HCT116 (cell line): ENCODE measurements at regions not wholly inside any gene's neighbourhood (a gene's known extent, or its start where the extent isn't known, plus 50 kb on each side); places are given as distances from the start of the nearest gene placed in this dataset.

Experiments
- ATAC-seq: fragments of 200-7000 bp; cut with Tn5 transposase; 2 replicates; pipeline ENCODE4 v1.9.1; 2020; ENCODE audit warnings: mild to moderate bottlenecking, moderate library complexity
- BruUV-seq: library from RNA; stranded (reverse); fragments of 400-500 nt; replicated peaks from 2 replicates; lab custom pipeline; 2021; lab: Mats Ljungman, UMichigan
- CTCF ChIA-PET: fragments of 300-600 bp; sonication (Branson Sonifier 250); formaldehyde crosslinking; loops from one replicate; lab custom pipeline; 2021; ENCODE audit warnings: antibody characterized with exemption; lab: Charles Lee
- POLR2A ChIA-PET: fragments of 300-600, 350-600 bp; sonication (Branson Sonifier 250); formaldehyde crosslinking; loops from one replicate; lab custom pipeline; 2021; ENCODE audit warnings: antibody characterized with exemption; lab: Charles Lee
- RAD21 ChIA-PET, 2 experiments: fragments of 300-600 bp; sonication (Branson Sonifier 250); formaldehyde crosslinking; loops; one replicate each; lab custom pipeline; 2023; ENCODE audit warnings: low total read pairs in 2 of 2; ENCODE audit not compliant: uncharacterized antibody in 2 of 2, unreplicated experiment in 2 of 2, low non-redundant PET in 1 of 2; lab: Charles Lee
- DNase-seq: peaks from one replicate; pipeline ENCODE4 v3.0.0-alpha.2; 2010; ENCODE audit warnings: low read depth, low spot score
- H2AFZ ChIP-seq: fragments of 200-600 bp; shearing (Covaris generic), sonication (generic); 2 replicates; pipeline ENCODE4 v1.6.1; 2017; ENCODE audit warnings: low read depth, mixed run types, mixed read lengths, antibody characterized with exemption, low read length; ENCODE audit not compliant: poor library complexity, severe bottlenecking
- H3K27ac ChIP-seq: 2 replicates; pipeline ENCODE4 v1.5.1; 2012; ENCODE audit warnings: low read depth, low read length
- H3K27me3 ChIP-seq: fragments of 200-600 bp; sonication (generic); 2 replicates; pipeline ENCODE4 v1.6.1; 2016; ENCODE audit warnings: mixed run types, low read length, mixed read lengths; ENCODE audit not compliant: insufficient read depth
- H3K36me3 ChIP-seq, 2 experiments: fragments of 200-500 bp in 1 of 2; fragments of 200-600 bp in 1 of 2; sonication (Bioruptor generic) in 1 of 2; sonication (generic) in 1 of 2; 2 replicates each; pipeline versions ENCODE4 v1.5.1 to v1.6.1; 2014 to 2016; ENCODE audit warnings: low read length in 2 of 2, inconsistent platforms in 1 of 2, mixed read lengths in 1 of 2, mixed run types in 1 of 2; ENCODE audit not compliant: insufficient read depth in 2 of 2, control insufficient read depth in 1 of 2
- H3K4me1 ChIP-seq, 2 experiments: fragments of 200-600 bp in 1 of 2; sonication (generic) in 1 of 2; 2 replicates each; pipeline versions ENCODE4 v1.5.1 to v1.6.1; 2012 to 2017; ENCODE audit warnings: low read length in 2 of 2, inconsistent platforms in 1 of 2, mild to moderate bottlenecking in 1 of 2, mixed read lengths in 1 of 2, mixed run types in 1 of 2, moderate library complexity in 1 of 2; ENCODE audit not compliant: insufficient read depth in 2 of 2, control insufficient read depth in 1 of 2
- H3K4me2 ChIP-seq: fragments of 200-600 bp; sonication (generic); 2 replicates; pipeline ENCODE4 v1.6.1; 2017; ENCODE audit warnings: mixed run types, low read length, mixed read lengths
- H3K4me3 ChIP-seq, 2 experiments: fragments of 200-600 bp in 1 of 2; sonication (generic) in 1 of 2; replicated peaks in 1 of 2; 2 replicates each; pipeline ENCODE4 v1.5.1; 2011 to 2016; ENCODE audit warnings: low read length in 2 of 2, control low read depth in 1 of 2, low read depth in 1 of 2, mild to moderate bottlenecking in 1 of 2, mixed read lengths in 1 of 2, mixed run types in 1 of 2
- H3K79me2 ChIP-seq: fragments of 200-600 bp; sonication (generic); 2 replicates; pipeline ENCODE4 v1.6.1; 2017; ENCODE audit warnings: mild to moderate bottlenecking, mixed run types, low read length, moderate library complexity, mixed read lengths; ENCODE audit not compliant: insufficient read depth
- H3K9ac ChIP-seq: fragments of 200-600 bp; sonication (generic); 2 replicates; pipeline ENCODE4 v1.6.1; 2016; ENCODE audit warnings: low read length, mixed read lengths
- H3K9me2 ChIP-seq: fragments of 200-600 bp; sonication (generic), shearing (Covaris generic); 2 replicates; pipeline ENCODE4 v1.6.1; 2017; ENCODE audit warnings: mixed run types, mild to moderate bottlenecking, moderate library complexity; ENCODE audit not compliant: insufficient read depth
- H3K9me3 ChIP-seq, 2 experiments: fragments of 200-500 bp in 1 of 2; fragments of 200-600 bp in 1 of 2; sonication (Bioruptor generic) in 1 of 2; sonication (generic) in 1 of 2; 2 replicates each; pipeline ENCODE4 v1.6.1; 2014 to 2017; ENCODE audit warnings: low read length in 2 of 2, mixed read lengths in 2 of 2, inconsistent platforms in 1 of 2, low read depth in 1 of 2, mild to moderate bottlenecking in 1 of 2, mixed run types in 1 of 2, moderate library complexity in 1 of 2; ENCODE audit not compliant: control insufficient read depth in 1 of 2, insufficient read depth in 1 of 2
- H4K20me1 ChIP-seq: fragments of 200-600 bp; sonication (generic), shearing (Covaris generic); 2 replicates; pipeline ENCODE4 v1.6.1; 2017; ENCODE audit warnings: mixed run types, mild to moderate bottlenecking, moderate library complexity; ENCODE audit not compliant: insufficient read depth
- ATF3 ChIP-seq: IDR thresholded peaks from 2 replicates; pipeline ENCODE4 v1.6.1; 2012
- CBX3 ChIP-seq: IDR thresholded peaks from 2 replicates; pipeline ENCODE4 v1.6.1; 2012; ENCODE audit warnings: low read depth
- EGR1 ChIP-seq: IDR thresholded peaks from 2 replicates; pipeline ENCODE4 v1.6.1; 2012; ENCODE audit warnings: low read depth
- EZH2phosphoT487 ChIP-seq: fragments of 200-600 bp; IDR thresholded peaks from 2 replicates; pipeline ENCODE4 v1.6.1; 2018; ENCODE audit warnings: antibody characterized with exemption, borderline replicate concordance
- FOSL1 ChIP-seq: IDR thresholded peaks from 2 replicates; pipeline ENCODE4 v1.6.1; 2012; ENCODE audit warnings: low read depth
- JUND ChIP-seq: IDR thresholded peaks from 2 replicates; pipeline ENCODE4 v1.6.1; 2012
- POLR2A ChIP-seq: IDR thresholded peaks from 2 replicates; pipeline ENCODE4 v1.7.0; 2011; ENCODE audit warnings: borderline replicate concordance; ENCODE audit not compliant: insufficient read depth, insufficient read length; ENCODE audit errors: extremely low read depth
- POLR2AphosphoS5 ChIP-seq: IDR thresholded peaks from 2 replicates; pipeline ENCODE4 v1.6.1; 2011; ENCODE audit warnings: mild to moderate bottlenecking, low read depth, low read length, moderate library complexity
- SP1 ChIP-seq: IDR thresholded peaks from 2 replicates; pipeline ENCODE4 v1.6.1; 2012; ENCODE audit warnings: low read depth
- SRF ChIP-seq: IDR thresholded peaks from 2 replicates; pipeline ENCODE4 v1.6.1; 2012; ENCODE audit warnings: low read depth
- ZBTB33 ChIP-seq: IDR thresholded peaks from 2 replicates; pipeline ENCODE4 v1.6.1; 2011; ENCODE audit warnings: mild to moderate bottlenecking, low read length, moderate library complexity; ENCODE audit not compliant: insufficient replicate concordance; ENCODE audit errors: extremely low read depth
- ZNF274 ChIP-seq: fragments of 200-500 bp; sonication (Bioruptor generic); IDR thresholded peaks from 2 replicates; pipeline ENCODE4 v1.6.1; 2014; ENCODE audit warnings: mild to moderate bottlenecking, low read depth, low read length, inconsistent platforms
- intact Hi-C: fragments of 100-400 bp; cut with micrococcal nuclease; formaldehyde crosslinking; loops from 2 replicates; pipeline ENCODE4 v1.10.0; 2022

- POLR2A ChIA-PET: no interaction called here
- no peaks in the 10 kb centered on the region for H3K27me3 ChIP-seq
- H3K9me2 ChIP-seq: no peaks in the 10 kb centered on the region
- DNase-seq: no peak
- no peaks in the 10 kb centered on the region for H3K79me2 ChIP-seq
- no TSS peak for BruUV-seq
- ATAC-seq: no peak
- H2AFZ ChIP-seq: no peak overlapping the region
- TF ChIP-seq EGR1: no peak
- no peak for TF ChIP-seq SRF
- no peak for TF ChIP-seq POLR2A
- TF ChIP-seq ZBTB33: no peak
- TF ChIP-seq CBX3: no peak
- TF ChIP-seq JUND: no peak
- no peak for TF ChIP-seq ATF3
- no peak for TF ChIP-seq FOSL1
- TF ChIP-seq EZH2phosphoT487: no peak
- no peak for TF ChIP-seq SP1
- TF ChIP-seq ZNF274: no peak
- TF ChIP-seq POLR2AphosphoS5: no peak
- no peaks in the 10 kb centered on the region for H4K20me1 ChIP-seq
- H3K4me3 ChIP-seq: no peak overlapping the region
- H3K36me3 ChIP-seq: no peaks in the 10 kb centered on the region
- RAD21 ChIA-PET: no interaction called here
- H3K4me1 ChIP-seq: no peaks in the 10 kb centered on the region
- H3K9ac ChIP-seq: no peak overlapping the region
- H3K9me3 ChIP-seq: no peaks in the 10 kb centered on the region
- CTCF ChIA-PET: no interaction called here
- no peak overlapping the region for H3K27ac ChIP-seq
- intact Hi-C loops: no loop called here
- no peak overlapping the region for H3K4me2 ChIP-seq
Observed at GRCh38 chr12:45585522-45586230, 143.8 kb upstream of the ARID2 start.
